GM19455 (cell line): ENCODE measurements at regions not wholly inside any gene's neighbourhood (a gene's known extent, or its start where the extent isn't known, plus 50 kb on each side); places are given as distances from the start of the nearest gene placed in this dataset.
A peak's percentile ranks its signal among the peaks of the same experiment; 100 is the strongest.

Experiments
- ATAC-seq: cut with Tn5 transposase; IDR thresholded peaks from one replicate; pipeline ENCODE4 v1.9.1; 2021; ENCODE audit not compliant: unreplicated experiment

GRCh38 chr12:100738086-100738485, 56.5 kb upstream of the ANO4 start:
- no peak for ATAC-seq

DNA sequence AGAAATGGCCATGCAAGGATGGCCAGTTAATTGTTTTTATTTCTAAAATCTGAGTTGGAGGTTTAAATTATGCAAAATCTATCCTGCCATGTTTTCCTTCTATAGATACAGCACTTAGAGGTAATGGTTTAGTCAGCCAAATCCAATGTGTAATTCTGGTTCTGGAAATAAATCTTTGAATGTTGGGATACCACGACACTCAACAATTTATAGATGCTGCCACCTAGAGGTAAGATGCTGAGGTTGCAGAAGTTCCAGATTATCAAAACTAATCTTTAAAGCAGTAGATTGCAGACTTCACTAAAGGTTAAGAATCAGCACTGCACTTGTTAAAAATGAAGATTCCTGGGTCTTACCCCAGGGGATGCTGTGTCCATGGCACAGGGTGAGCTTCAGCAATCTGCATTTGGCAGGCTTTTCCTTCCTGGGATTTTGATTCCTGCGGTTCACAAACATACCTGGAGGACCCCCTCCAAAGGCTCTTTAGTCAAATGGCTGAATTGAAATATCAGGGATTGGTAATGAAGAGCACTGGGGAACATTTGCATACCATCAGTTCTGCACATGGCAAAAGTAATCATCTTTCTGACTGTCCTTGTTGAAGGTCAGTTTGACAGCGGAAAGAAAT, 53.4 kb upstream of the ANO4 start:
- ATAC-seq, result peak; percentile 66

- ATAC-seq, result no peak
Measured at GRCh38 chr12:100743060-100743459, 51.5 kb upstream of the ANO4 start.
